Breast epithelium (tissue), 3 donors: ENCODE measurements at regions not wholly inside any gene's neighbourhood (a gene's known extent, or its start where the extent isn't known, plus 50 kb on each side); places are given as distances from the start of the nearest gene placed in this dataset.

Source experiments
- POLR2A ChIP-seq: fragments of 450-650 bp; IDR thresholded peaks from one replicate; pipeline ENCODE4 v1.6.1; 2016; ENCODE audit warnings: antibody characterized with exemption, mild to moderate bottlenecking, moderate library complexity
- POLR2AphosphoS5 ChIP-seq, 3 donors: sonication (generic); formaldehyde crosslinking; IDR thresholded peaks; one replicate each; pipeline ENCODE4 v1.6.1; 2017; ENCODE audit warnings: antibody characterized with exemption in 3 of 3

DNA sequence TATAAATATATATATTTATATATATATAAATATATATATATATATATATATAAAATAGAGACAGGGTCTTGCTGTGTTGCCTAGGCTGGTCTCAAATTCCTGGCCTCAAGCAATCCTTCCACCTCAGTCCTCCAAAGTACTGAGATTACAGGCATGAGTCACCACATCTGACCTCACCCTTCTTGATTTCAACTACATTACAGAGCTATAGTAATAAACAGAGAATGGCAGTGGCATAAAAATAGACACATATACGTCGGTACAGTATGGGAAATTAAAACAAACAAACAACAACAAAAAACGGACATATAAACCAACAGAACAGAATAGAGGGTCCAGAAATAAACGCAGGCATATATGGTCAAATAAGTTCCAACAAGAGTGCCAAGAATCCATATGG lies 77.6 kb upstream of the PPP1R3A start:
- TF ChIP-seq POLR2AphosphoS5 (IDR thresholded peaks at IDR 0.05) (no peak), POLR2A (no peak)
